Upper lobe of left lung (tissue), 6 donors: ENCODE measurements at regions not wholly inside any gene's neighbourhood (a gene's known extent, or its start where the extent isn't known, plus 50 kb on each side); places are given as distances from the start of the nearest gene placed in this dataset.

Source experiments
- ATAC-seq, 2 donors: fragments of 200-7000 bp; cut with Tn5 transposase; one replicate each; pipeline ENCODE4 v1.9.1; 2022; ENCODE audit warnings: mild to moderate bottlenecking in 2 of 2, moderate library complexity in 2 of 2; ENCODE audit not compliant: low FRiP score in 2 of 2
- DNase-seq, 2 donors: peaks; one replicate each; pipeline ENCODE4 v3.0.0-alpha.2; 2019 to 2020
- H3K27ac ChIP-seq, 4 donors: fragments of 200-600 bp; sonication (generic); one replicate each; pipeline ENCODE4 v1.5.1; 2016 to 2019
- H3K27me3 ChIP-seq, 4 donors: fragments of 200-600 bp; sonication (generic); one replicate each; pipeline ENCODE4 v1.5.1; 2017 to 2019
- H3K36me3 ChIP-seq, 4 donors: fragments of 200-600 bp; sonication (generic); one replicate each; pipeline ENCODE4 v1.5.1; 2016 to 2019
- H3K4me1 ChIP-seq, 4 donors: fragments of 200-600 bp; sonication (generic); one replicate each; pipeline ENCODE4 v1.5.1; 2018 to 2019
- H3K4me3 ChIP-seq, 4 donors: fragments of 200-600 bp; sonication (generic); one replicate each; pipeline ENCODE4 v1.5.1; 2017 to 2019; ENCODE audit warnings: mild to moderate bottlenecking in 2 of 4, moderate library complexity in 1 of 4
- H3K9me3 ChIP-seq, 4 donors: fragments of 200-600 bp; sonication (generic); one replicate each; pipeline ENCODE4 v1.5.1; 2018 to 2019
- CTCF ChIP-seq, 6 experiments: fragments of 450-650 bp in 4 of 6; fragments of 200-600 bp in 2 of 6; sonication (generic) in 2 of 6; IDR thresholded peaks; one replicate each; pipeline ENCODE4 v1.5.1; 2016 to 2019; ENCODE audit warnings: antibody characterized with exemption in 6 of 6
- EP300 ChIP-seq, 4 donors: sonication (generic); formaldehyde crosslinking; IDR thresholded peaks; one replicate each; pipeline ENCODE4 v1.5.1; 2017; ENCODE audit warnings: antibody characterized with exemption in 4 of 4, control low read depth in 2 of 4
- POLR2A ChIP-seq, 4 donors: fragments of 450-650 bp; IDR thresholded peaks; one replicate each; pipeline ENCODE4 v1.5.1; 2016 to 2017; ENCODE audit warnings: antibody characterized with exemption in 4 of 4, mild to moderate bottlenecking in 2 of 4
- POLR2AphosphoS5 ChIP-seq, 2 donors: sonication (generic); formaldehyde crosslinking; IDR thresholded peaks; one replicate each; pipeline ENCODE4 v1.5.1; 2017; ENCODE audit warnings: antibody characterized with exemption in 2 of 2
- WGBS, 2 donors: methylation state at CpG; one replicate each; pipeline ENCODE4 v1.1.5; 2017 to 2018; 5-methylcytosine and 5-hydroxymethylcytosine counted together
- donor health status: DM: no; HTN: no; CAD: no; lungs with moderate emphysema.
- donor health status: DM: no; HTN: yes; CAD: no; lungs with severe emphysema.

GRCh38 chr14:106802413-106803364 lies 1276.3 kb downstream of the TMEM121 start:
- Histone ChIP-seq H3K36me3 (no peaks in the 10 kb centered on the region), H3K9me3 (no peaks in the 10 kb centered on the region), H3K27me3 (no peaks in the 10 kb centered on the region), H3K4me3 (no peak overlapping the region), H3K27ac (no peak overlapping the region), H3K4me1 (no peaks in the 10 kb centered on the region)
- 59 to 61% methylated on average over 24 to 26 of the region's 26 CpGs for WGBS, 2 donors
- DNase-seq (peak in 1 of 2 donors; percentile 84), ATAC-seq (no peak)
- TF ChIP-seq CTCF (IDR thresholded peaks at IDR 0.05) (no peak), POLR2A (IDR thresholded peaks at IDR 0.05) (no peak), POLR2AphosphoS5 (IDR thresholded peaks at IDR 0.05) (no peak), EP300 (IDR thresholded peaks at IDR 0.05) (no peak)

GRCh38 chr14:106803379-106803778 lies 1277.0 kb downstream of the TMEM121 start:
- no peaks in the 10 kb centered on the region for H3K27me3 ChIP-seq
- no peaks in the 10 kb centered on the region for H3K9me3 ChIP-seq
- no peak overlapping the region for H3K4me3 ChIP-seq
- 54 to 56% methylated on average over 6 of the region's 6 CpGs for WGBS, 2 donors
- no peak for TF ChIP-seq CTCF (IDR thresholded peaks at IDR 0.05)
- no peaks in the 10 kb centered on the region for H3K4me1 ChIP-seq
- DNase-seq (no peak), ATAC-seq (no peak)
- no peak overlapping the region for H3K27ac ChIP-seq
- no peaks in the 10 kb centered on the region for H3K36me3 ChIP-seq

- no peaks in the 10 kb centered on the region for H3K4me1 ChIP-seq
- H3K27me3 ChIP-seq: no peaks in the 10 kb centered on the region
- WGBS, 2 donors: 49 to 64% methylated on average over 3 of the region's 3 CpGs
- ATAC-seq (peak in 1 of 2 donors; percentile 53), DNase-seq (no peak)
- TF ChIP-seq CTCF (IDR thresholded peaks at IDR 0.05): no peak
- TF ChIP-seq POLR2AphosphoS5 (IDR thresholded peaks at IDR 0.05): no peak
- TF ChIP-seq EP300 (IDR thresholded peaks at IDR 0.05): no peak
- TF ChIP-seq POLR2A (IDR thresholded peaks at IDR 0.05): no peak
- H3K36me3 ChIP-seq: no peaks in the 10 kb centered on the region
- H3K4me3 ChIP-seq: no peak overlapping the region
- H3K27ac ChIP-seq: no peak overlapping the region
- no peaks in the 10 kb centered on the region for H3K9me3 ChIP-seq
Measured at GRCh38 chr14:106807493-106807892, 1281.1 kb downstream of the TMEM121 start.

- no peak for DNase-seq
- WGBS, 2 donors: 28 to 46% methylated on average over 3 of the region's 3 CpGs
- Histone ChIP-seq H3K4me3 (no peak overlapping the region), H3K27me3 (no peaks in the 10 kb centered on the region), H3K36me3 (no peaks in the 10 kb centered on the region), H3K27ac (no peak overlapping the region), H3K9me3 (no peaks in the 10 kb centered on the region), H3K4me1 (no peaks in the 10 kb centered on the region)
- no peak for ATAC-seq
- TF ChIP-seq POLR2A (IDR thresholded peaks at IDR 0.05): no peak
- TF ChIP-seq CTCF (IDR thresholded peaks at IDR 0.05): no peak
Measured at GRCh38 chr14:106808458-106808857, 1282.1 kb downstream of the TMEM121 start.

DNA sequence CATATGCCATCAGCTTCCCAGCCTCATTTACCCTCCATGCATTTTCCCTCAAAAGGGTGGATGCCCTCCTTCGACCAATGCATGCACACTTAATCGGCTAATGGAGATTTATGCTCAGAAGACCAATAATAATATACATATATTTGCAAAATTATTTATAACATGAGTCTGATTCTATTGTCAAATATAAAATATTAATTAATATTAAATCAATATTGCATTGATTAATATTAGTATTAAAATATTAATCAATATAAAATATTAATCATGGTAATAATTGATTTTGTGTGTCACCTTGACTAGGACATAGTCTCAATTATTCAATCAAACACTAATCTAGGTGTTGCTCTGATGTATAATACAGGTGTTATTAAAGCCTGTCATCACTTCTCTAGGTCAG lies 1282.5 kb downstream of the TMEM121 start:
- TF ChIP-seq POLR2AphosphoS5 (IDR thresholded peaks at IDR 0.05) (no peak), EP300 (IDR thresholded peaks at IDR 0.05) (no peak), POLR2A (IDR thresholded peaks at IDR 0.05) (no peak), CTCF (IDR thresholded peaks at IDR 0.05) (no peak)
- Histone ChIP-seq H3K27me3 (no peaks in the 10 kb centered on the region), H3K9me3 (no peaks in the 10 kb centered on the region), H3K36me3 (no peaks in the 10 kb centered on the region), H3K4me1 (no peaks in the 10 kb centered on the region), H3K27ac (no peak overlapping the region), H3K4me3 (no peak overlapping the region)
- no peak for ATAC-seq
- DNase-seq: no peak
- 80 to 90% methylated on average over 2 of the region's 2 CpGs for WGBS, 2 donors
